ENCODE measurements at regions not wholly inside any gene's neighbourhood (a gene's known extent, or its start where the extent isn't known, plus 50 kb on each side); places are given as distances from the start of the nearest gene placed in this dataset.

DNA sequence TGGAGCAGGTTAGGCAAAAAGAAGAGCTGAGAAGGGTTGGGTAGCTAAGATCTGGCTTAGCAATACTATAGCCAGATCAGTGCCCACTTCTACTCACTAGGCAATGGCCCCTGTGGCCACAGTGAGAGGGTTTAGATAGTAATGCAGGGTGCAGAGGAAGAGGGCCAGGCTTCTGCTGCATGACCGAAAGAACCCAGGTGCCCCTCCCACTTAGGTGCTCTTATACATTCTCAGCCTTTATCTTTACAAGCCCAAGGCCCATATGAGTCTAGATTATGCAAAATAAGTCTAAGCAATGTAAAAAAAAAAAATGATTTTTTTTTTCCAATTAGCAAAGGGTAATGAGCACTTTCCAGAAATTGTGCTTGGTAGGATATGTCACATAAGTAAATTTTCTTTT, 171.3 kb downstream of the CD24 start:
- peaks cover 39% of the 10 kb centered on the region for H3K36me3 Mint-ChIP-seq (ENCODE audit: low read depth)
- H3K4me1 Mint-ChIP-seq: peaks cover 57% of the 10 kb centered on the region
- ATAC-seq (no peak; the same call in 1 of the 3 replicates), DNase-seq (ENCODE audit: low spot score) (no peak)
- no peak overlapping the region for H3K4me3 ChIP-seq
- no peaks in the 10 kb centered on the region for H3K79me2 ChIP-seq (replicated peaks; ENCODE audit: insufficient read depth)
- peak overlapping the region; percentile 67 for H3K27ac ChIP-seq (ENCODE audit: low read depth)
- H3K9me3 Mint-ChIP-seq: peaks cover 35% of the 10 kb centered on the region
- H3K27me3 Mint-ChIP-seq (ENCODE audit: insufficient read depth, low read depth, poor library complexity): peaks cover 6% of the 10 kb centered on the region
- TF ChIP-seq NANOG (IDR thresholded peaks at IDR 0.05; ENCODE audit: borderline replicate concordance) (no peak), ZNF462 (CRISPR knock-in tag; IDR thresholded peaks at IDR 0.05) (no peak), JUNB (IDR thresholded peaks at IDR 0.05; ENCODE audit: unreplicated experiment) (no peak), EZH2phosphoT487 (IDR thresholded peaks at IDR 0.05; ENCODE audit: unreplicated experiment) (no peak), EZH2 (IDR thresholded peaks at IDR 0.05; ENCODE audit: low read depth, unreplicated experiment) (no peak), CREB1 (CRISPR knock-in tag; IDR thresholded peaks at IDR 0.05; ENCODE audit: low read depth) (no peak), POLR2AphosphoS5 (IDR thresholded peaks at IDR 0.05; ENCODE audit: low read depth) (no peak), ZNF331 (CRISPR knock-in tag; IDR thresholded peaks at IDR 0.05; ENCODE audit: low read depth) (no peak), STAT1 (IDR thresholded peaks at IDR 0.05; ENCODE audit: unreplicated experiment) (no peak), ZNF114 (CRISPR knock-in tag; IDR thresholded peaks at IDR 0.05) (no peak), REST (IDR thresholded peaks at IDR 0.05; ENCODE audit: unreplicated experiment) (no peak)
- TF ChIP-seq, protein P1, sequence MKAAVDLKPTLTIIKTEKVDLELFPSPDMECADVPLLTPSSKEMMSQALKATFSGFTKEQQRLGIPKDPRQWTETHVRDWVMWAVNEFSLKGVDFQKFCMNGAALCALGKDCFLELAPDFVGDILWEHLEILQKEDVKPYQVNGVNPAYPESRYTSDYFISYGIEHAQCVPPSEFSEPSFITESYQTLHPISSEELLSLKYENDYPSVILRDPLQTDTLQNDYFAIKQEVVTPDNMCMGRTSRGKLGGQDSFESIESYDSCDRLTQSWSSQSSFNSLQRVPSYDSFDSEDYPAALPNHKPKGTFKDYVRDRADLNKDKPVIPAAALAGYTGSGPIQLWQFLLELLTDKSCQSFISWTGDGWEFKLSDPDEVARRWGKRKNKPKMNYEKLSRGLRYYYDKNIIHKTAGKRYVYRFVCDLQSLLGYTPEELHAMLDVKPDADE (IDR thresholded peaks at IDR 0.05): no peak
- TF ChIP-seq, protein P2, sequence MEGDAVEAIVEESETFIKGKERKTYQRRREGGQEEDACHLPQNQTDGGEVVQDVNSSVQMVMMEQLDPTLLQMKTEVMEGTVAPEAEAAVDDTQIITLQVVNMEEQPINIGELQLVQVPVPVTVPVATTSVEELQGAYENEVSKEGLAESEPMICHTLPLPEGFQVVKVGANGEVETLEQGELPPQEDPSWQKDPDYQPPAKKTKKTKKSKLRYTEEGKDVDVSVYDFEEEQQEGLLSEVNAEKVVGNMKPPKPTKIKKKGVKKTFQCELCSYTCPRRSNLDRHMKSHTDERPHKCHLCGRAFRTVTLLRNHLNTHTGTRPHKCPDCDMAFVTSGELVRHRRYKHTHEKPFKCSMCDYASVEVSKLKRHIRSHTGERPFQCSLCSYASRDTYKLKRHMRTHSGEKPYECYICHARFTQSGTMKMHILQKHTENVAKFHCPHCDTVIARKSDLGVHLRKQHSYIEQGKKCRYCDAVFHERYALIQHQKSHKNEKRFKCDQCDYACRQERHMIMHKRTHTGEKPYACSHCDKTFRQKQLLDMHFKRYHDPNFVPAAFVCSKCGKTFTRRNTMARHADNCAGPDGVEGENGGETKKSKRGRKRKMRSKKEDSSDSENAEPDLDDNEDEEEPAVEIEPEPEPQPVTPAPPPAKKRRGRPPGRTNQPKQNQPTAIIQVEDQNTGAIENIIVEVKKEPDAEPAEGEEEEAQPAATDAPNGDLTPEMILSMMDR (conservative IDR thresholded peaks at IDR 0.05; ENCODE audit: low read depth in 2 of 2): no peak
- H4K20me1 ChIP-seq (replicated peaks; ENCODE audit: insufficient read depth): no peaks in the 10 kb centered on the region
- no peak overlapping the region for H3K4me3 Mint-ChIP-seq
- H3K36me3 ChIP-seq (ENCODE audit: insufficient read depth): peaks cover 7% of the 10 kb centered on the region; the same call in 1 of the 2 replicates
- H2AFZ ChIP-seq: peak overlapping the region; percentile 69; the same call in 1 of the 2 replicates
- no peak overlapping the region for H3K4me2 ChIP-seq
- 0 out of 2 replicates have a peak, but pooled peaks cover 2% of the 10 kb centered on the region for H3F3A ChIP-seq (replicated peaks; ENCODE audit: low read depth)
- H3K4me1 ChIP-seq (ENCODE audit: insufficient read depth): peaks cover 29% of the 10 kb centered on the region
- no peak overlapping the region; the same call in 1 of the 2 replicates for H3K27ac Mint-ChIP-seq
- H3K27me3 ChIP-seq (ENCODE audit: insufficient read depth): no peaks in the 10 kb centered on the region
- H3K9me2 ChIP-seq (ENCODE audit: insufficient read depth): 0 out of 2 replicates have a peak, but pooled peaks cover 4% of the 10 kb centered on the region

Measured in GM23338 (cell line).